ENCODE measurements at regions not wholly inside any gene's neighbourhood (a gene's known extent, or its start where the extent isn't known, plus 50 kb on each side); places are given as distances from the start of the nearest gene placed in this dataset.

DNA sequence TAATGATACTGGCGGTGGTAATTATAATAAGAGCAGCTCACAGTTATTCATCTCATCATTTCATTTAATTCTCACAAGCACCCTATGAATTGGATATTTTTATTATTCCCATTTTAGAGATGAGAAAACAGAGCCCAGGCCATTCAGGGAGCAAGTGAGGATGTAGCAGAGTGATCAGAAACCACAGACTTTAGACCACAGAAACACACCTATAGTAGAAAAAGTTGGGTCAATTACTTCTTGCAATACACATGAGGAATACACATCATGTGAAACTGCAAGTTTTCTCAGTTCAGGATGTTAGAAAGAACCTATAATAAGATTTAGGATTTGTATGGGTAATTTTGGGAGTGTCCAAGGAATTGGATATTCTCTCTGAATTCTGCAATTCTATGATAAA lies 278.0 kb downstream of the ADRA2A start:
- TF ChIP-seq, protein P1, sequence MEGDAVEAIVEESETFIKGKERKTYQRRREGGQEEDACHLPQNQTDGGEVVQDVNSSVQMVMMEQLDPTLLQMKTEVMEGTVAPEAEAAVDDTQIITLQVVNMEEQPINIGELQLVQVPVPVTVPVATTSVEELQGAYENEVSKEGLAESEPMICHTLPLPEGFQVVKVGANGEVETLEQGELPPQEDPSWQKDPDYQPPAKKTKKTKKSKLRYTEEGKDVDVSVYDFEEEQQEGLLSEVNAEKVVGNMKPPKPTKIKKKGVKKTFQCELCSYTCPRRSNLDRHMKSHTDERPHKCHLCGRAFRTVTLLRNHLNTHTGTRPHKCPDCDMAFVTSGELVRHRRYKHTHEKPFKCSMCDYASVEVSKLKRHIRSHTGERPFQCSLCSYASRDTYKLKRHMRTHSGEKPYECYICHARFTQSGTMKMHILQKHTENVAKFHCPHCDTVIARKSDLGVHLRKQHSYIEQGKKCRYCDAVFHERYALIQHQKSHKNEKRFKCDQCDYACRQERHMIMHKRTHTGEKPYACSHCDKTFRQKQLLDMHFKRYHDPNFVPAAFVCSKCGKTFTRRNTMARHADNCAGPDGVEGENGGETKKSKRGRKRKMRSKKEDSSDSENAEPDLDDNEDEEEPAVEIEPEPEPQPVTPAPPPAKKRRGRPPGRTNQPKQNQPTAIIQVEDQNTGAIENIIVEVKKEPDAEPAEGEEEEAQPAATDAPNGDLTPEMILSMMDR (conservative IDR thresholded peaks at IDR 0.05): no peak
- TF ChIP-seq EZH2 (IDR thresholded peaks at IDR 0.05; ENCODE audit: low read depth): no peak
